ENCODE measurements at regions not wholly inside any gene's neighbourhood (a gene's known extent, or its start where the extent isn't known, plus 50 kb on each side); places are given as distances from the start of the nearest gene placed in this dataset.
"Not testable (repeated sequence)": the region's sequence is repeated elsewhere in the genome, so short reads cannot be mapped to it uniquely, and the experiment has no call there.

DNA sequence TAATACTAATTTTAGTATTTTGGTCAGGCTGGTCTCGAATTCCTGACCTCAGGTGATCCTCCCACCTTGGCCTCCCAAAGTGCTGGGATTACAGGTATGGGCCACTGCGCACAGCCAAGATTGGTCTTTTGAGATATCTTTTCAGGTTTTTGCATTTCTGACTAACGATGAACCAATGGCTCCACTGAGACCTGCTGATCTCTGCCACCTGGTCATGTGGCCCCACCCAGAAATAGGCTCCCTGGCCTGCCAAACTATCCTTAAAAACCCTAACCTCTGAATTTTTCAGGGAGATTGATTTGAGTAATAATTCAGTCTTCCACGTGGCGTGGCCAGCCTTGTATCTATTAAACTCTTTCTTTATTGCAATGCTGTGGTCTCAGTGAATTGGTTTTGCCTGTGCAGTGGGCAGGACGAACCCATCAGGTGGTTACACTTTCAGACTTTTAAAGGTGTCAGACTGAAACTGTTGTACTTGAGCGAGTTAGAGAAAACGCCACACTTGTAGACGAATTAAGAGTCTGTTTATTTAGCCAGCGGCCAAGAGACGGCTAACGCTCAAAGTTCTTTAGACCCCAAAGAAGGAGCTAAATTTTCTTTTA lies 85.8 kb upstream of the MSH6 start:
- DNase-seq (ENCODE audit: low read depth): no peak
- no peak for TF ChIP-seq CTCF (conservative IDR thresholded peaks at IDR 0.05; ENCODE audit: control insufficient read depth, insufficient read depth, low read depth, low read length)
- H3K4me3 ChIP-seq (ENCODE audit: control insufficient read depth, low read depth, low read length): no peak overlapping the region

DNA sequence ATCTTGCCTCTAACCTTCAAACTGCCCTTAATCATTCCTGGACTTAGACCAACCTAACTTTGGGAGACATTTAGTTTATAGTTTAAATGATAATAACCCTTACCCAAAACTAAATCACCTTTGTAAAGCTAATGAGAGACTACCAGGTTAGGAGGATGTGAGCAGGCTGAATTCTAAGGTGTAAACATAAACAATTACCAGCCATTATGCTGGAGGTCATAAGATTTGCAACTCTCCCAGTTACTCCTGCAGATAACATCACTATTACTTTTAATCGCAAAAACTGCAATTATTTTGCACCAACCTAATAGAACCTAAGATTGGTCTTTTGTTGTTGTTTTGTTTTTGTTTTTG lies 86.5 kb upstream of the MSH6 start:
- DNase-seq (ENCODE audit: low read depth): no peak
- no peak for TF ChIP-seq CTCF (conservative IDR thresholded peaks at IDR 0.05; ENCODE audit: control insufficient read depth, insufficient read depth, low read depth, low read length)
- H3K4me3 ChIP-seq (ENCODE audit: control insufficient read depth, low read depth, low read length): no peak overlapping the region

GRCh38 chr2:47695800-47696477 lies 87.0 kb upstream of the MSH6 start:
- no peak for DNase-seq (ENCODE audit: low read depth)
- TF ChIP-seq CTCF (conservative IDR thresholded peaks at IDR 0.05; ENCODE audit: control insufficient read depth, insufficient read depth, low read depth, low read length): no peak
- H3K4me3 ChIP-seq (ENCODE audit: control insufficient read depth, low read depth, low read length): no peak overlapping the region

DNA sequence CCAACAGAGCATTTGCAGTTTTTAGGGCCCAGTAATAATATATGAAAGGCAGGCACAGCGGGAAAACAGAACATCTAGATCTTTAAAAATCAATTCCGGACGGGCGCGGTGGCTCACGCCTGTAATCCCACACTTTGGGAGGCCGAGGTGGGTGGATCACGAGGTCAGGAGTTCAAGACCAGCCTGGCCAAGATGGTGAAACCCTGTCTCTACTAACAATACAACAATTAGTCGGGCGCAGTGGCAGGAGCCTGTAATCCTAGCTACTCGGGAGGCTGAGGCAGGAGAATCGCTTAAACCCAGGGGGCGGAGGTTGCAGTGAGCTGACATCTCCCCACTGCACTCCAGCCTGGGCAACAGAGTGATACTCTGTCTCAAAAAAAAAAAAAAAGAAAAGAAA lies 88.5 kb upstream of the MSH6 start:
- not testable (repeated sequence) for DNase-seq (ENCODE audit: low read depth); H3K4me3 ChIP-seq (ENCODE audit: control insufficient read depth, low read depth, low read length)

DNA sequence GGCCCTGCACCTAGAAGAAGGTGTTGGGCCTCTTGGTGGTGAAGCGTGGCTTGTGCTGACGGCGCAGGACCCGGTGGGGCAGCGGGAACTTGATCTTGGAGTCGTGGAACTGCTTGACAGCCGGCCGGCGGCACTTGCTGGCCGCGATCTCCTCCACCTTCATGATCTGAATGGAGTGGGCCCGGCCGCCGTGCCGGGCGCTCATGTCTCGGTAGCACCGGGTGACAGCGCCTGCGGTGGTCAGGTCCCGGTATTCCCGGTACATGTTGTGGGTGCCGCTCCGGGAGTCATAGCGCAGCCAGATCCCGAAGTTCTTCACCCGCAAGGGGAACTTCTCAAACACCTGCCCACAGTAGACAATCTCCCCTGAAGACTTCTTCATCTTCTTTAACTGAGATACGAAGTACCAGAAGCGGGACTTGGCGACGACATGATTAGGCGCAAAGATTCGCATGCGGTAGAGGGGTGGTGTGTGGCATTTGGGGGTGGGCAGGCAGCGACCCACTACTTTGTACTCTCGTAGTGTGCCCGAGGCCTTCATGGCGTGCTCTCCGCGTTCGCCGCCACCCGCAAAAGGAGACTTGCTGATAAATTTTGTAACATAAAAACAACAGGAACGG lies 92.1 kb upstream of the MSH6 start:
- not testable (repeated sequence) for DNase-seq (ENCODE audit: low read depth); H3K4me3 ChIP-seq (ENCODE audit: control insufficient read depth, low read depth, low read length)

DNA sequence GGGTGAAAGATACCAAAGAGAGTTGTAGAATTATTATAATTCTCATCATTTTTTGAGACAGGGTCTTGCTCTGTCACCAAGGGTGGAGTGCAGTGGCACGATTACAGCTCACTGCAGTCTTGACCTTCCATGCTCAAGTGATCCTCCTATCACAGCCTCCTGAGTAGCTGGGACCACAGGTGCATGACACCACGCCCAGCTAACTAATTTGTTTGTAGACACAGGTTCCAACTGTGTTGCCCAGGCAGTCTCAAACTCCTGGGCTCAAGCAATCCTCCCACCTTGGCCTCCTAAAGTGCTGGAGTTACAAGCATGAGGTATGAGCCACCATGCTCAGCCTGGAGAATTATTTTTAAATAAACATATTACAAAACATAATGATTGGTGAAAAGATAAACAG lies 92.8 kb upstream of the MSH6 start:
- DNase-seq (ENCODE audit: low read depth): no peak
- no peak for TF ChIP-seq CTCF (conservative IDR thresholded peaks at IDR 0.05; ENCODE audit: control insufficient read depth, insufficient read depth, low read depth, low read length)

GRCh38 chr2:47689118-47689517 lies 93.8 kb upstream of the MSH6 start:
- not testable (repeated sequence) for DNase-seq (ENCODE audit: low read depth)

More for the DNA sequence above, 92.8 kb upstream of the MSH6 start:
- no peak overlapping the region for H3K4me3 ChIP-seq (ENCODE audit: control insufficient read depth, low read depth, low read length)

DNA sequence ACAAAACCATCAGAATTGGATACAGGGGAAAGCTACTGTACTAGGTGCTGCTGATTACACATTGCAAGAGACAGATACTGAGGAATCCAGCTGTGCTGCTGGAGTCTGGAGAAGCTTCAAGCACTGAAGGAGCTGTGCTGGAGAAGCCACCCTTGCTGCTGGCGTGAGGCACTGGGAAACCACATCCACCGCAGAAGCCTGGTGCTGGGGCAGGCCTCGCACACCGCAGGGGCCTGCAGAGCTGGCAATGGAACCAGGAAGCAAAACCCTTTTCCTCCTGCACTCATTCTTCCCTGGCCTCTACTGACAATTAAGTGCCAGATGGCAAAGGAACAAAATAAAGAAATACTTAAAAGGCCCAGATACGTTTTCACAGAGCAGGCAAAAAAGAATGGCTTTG lies 94.4 kb upstream of the MSH6 start:
- no peak overlapping the region for H3K4me3 ChIP-seq (ENCODE audit: control insufficient read depth, low read depth, low read length)
- no peak for TF ChIP-seq CTCF (conservative IDR thresholded peaks at IDR 0.05; ENCODE audit: control insufficient read depth, insufficient read depth, low read depth, low read length)
- DNase-seq (ENCODE audit: low read depth): no peak

More at GRCh38 chr2:47689118-47689517, 93.8 kb upstream of the MSH6 start:
- H3K4me3 ChIP-seq (ENCODE audit: control insufficient read depth, low read depth, low read length): not testable (repeated sequence)

Measured in fibroblast of mammary gland (primary cell).